Endothelial cell (in vitro differentiated cells): ENCODE measurements at regions not wholly inside any gene's neighbourhood (a gene's known extent, or its start where the extent isn't known, plus 50 kb on each side); places are given as distances from the start of the nearest gene placed in this dataset.

Source experiments
- DNase-seq: peaks from one replicate; pipeline ENCODE4 v3.0.0; 2021; ENCODE audit warnings: low spot score
- H3K27ac Mint-ChIP-seq: one replicate; pipeline ENCODE4 v1.8.0; 2021; ENCODE audit warnings: mixed read lengths, inconsistent platforms; ENCODE audit not compliant: unreplicated experiment
- H3K27me3 Mint-ChIP-seq: one replicate; pipeline ENCODE4 v1.8.0; 2021; ENCODE audit warnings: mild to moderate bottlenecking, moderate library complexity, mixed read lengths, inconsistent platforms; ENCODE audit not compliant: unreplicated experiment
- H3K36me3 Mint-ChIP-seq: one replicate; pipeline ENCODE4 v1.8.0; 2021; ENCODE audit warnings: mild to moderate bottlenecking, low read depth, mixed read lengths, inconsistent platforms; ENCODE audit not compliant: unreplicated experiment
- H3K4me1 Mint-ChIP-seq: one replicate; pipeline ENCODE4 v1.8.0; 2021; ENCODE audit warnings: mild to moderate bottlenecking, mixed read lengths, inconsistent platforms; ENCODE audit not compliant: unreplicated experiment
- H3K4me3 Mint-ChIP-seq: one replicate; pipeline ENCODE4 v1.8.0; 2021; ENCODE audit warnings: mild to moderate bottlenecking, mixed read lengths, inconsistent platforms; ENCODE audit not compliant: unreplicated experiment
- H3K9me3 Mint-ChIP-seq: one replicate; pipeline ENCODE4 v1.8.0; 2021; ENCODE audit warnings: mixed read lengths, inconsistent platforms; ENCODE audit not compliant: unreplicated experiment
- CTCF ChIP-seq: fragments of 200-600 bp; sonication (generic); IDR thresholded peaks from one replicate; pipeline ENCODE4 v1.5.0; 2021; ENCODE audit warnings: antibody characterized with exemption; ENCODE audit not compliant: unreplicated experiment

- Mint-ChIP-seq H3K4me3 (no peak overlapping the region), H3K27me3 (no peaks in the 10 kb centered on the region), H3K4me1 (no peaks in the 10 kb centered on the region), H3K9me3 (no peaks in the 10 kb centered on the region), H3K27ac (no peak overlapping the region), H3K36me3 (no peaks in the 10 kb centered on the region)
- TF ChIP-seq CTCF, result no peak
- DNase-seq, result no peak
Observed at GRCh38 chr1:80891871-80892270, 908.9 kb upstream of the ADGRL2 start.

GRCh38 chr1:80882553-80882952, 918.2 kb upstream of the ADGRL2 start:
- no peaks in the 10 kb centered on the region for H3K36me3 Mint-ChIP-seq
- H3K27me3 Mint-ChIP-seq, result no peaks in the 10 kb centered on the region
- H3K9me3 Mint-ChIP-seq, result no peaks in the 10 kb centered on the region
- H3K4me1 Mint-ChIP-seq, result no peaks in the 10 kb centered on the region
- DNase-seq, result no peak
- no peak overlapping the region for H3K4me3 Mint-ChIP-seq
- no peak for TF ChIP-seq CTCF
- no peak overlapping the region for H3K27ac Mint-ChIP-seq

GRCh38 chr1:80878343-80878742, 922.4 kb upstream of the ADGRL2 start:
- Mint-ChIP-seq H3K4me3 (no peak overlapping the region), H3K36me3 (no peaks in the 10 kb centered on the region), H3K27me3 (no peaks in the 10 kb centered on the region), H3K4me1 (no peaks in the 10 kb centered on the region), H3K27ac (no peak overlapping the region), H3K9me3 (no peaks in the 10 kb centered on the region)
- no peak for TF ChIP-seq CTCF
- no peak for DNase-seq

GRCh38 chr1:80876035-80876434, 924.7 kb upstream of the ADGRL2 start:
- DNase-seq, result no peak
- Mint-ChIP-seq H3K4me3 (no peak overlapping the region), H3K27me3 (no peaks in the 10 kb centered on the region), H3K36me3 (no peaks in the 10 kb centered on the region), H3K27ac (no peak overlapping the region), H3K4me1 (no peaks in the 10 kb centered on the region), H3K9me3 (no peaks in the 10 kb centered on the region)
- no peak for TF ChIP-seq CTCF

- no peak overlapping the region for H3K27ac Mint-ChIP-seq
- H3K4me3 Mint-ChIP-seq, result no peak overlapping the region
- H3K9me3 Mint-ChIP-seq, result no peaks in the 10 kb centered on the region
- H3K4me1 Mint-ChIP-seq, result no peaks in the 10 kb centered on the region
- no peaks in the 10 kb centered on the region for H3K27me3 Mint-ChIP-seq
- no peak for TF ChIP-seq CTCF
- DNase-seq, result no peak
- no peaks in the 10 kb centered on the region for H3K36me3 Mint-ChIP-seq
Observed at GRCh38 chr1:80869299-80869698, 931.4 kb upstream of the ADGRL2 start.
